Uterus (tissue), 3 donors: ENCODE measurements at regions not wholly inside any gene's neighbourhood (a gene's known extent, or its start where the extent isn't known, plus 50 kb on each side); places are given as distances from the start of the nearest gene placed in this dataset.

Experiments used
- DNase-seq, 2 donors: peaks; one replicate each; pipeline ENCODE4 v3.0.0-alpha.2; 2019 to 2020
- H3K27ac ChIP-seq, 2 donors: fragments of 200-600 bp; sonication (generic); 1 replicate in 1 of 2; 2 replicates in 1 of 2; pipeline ENCODE4 v1.5.1; 2016 to 2018
- H3K27me3 ChIP-seq, 2 donors: fragments of 200-600 bp; sonication (generic); one replicate each; pipeline ENCODE4 v1.5.1; 2018 to 2019; ENCODE audit warnings: control low read depth in 1 of 2
- H3K36me3 ChIP-seq, 2 donors: fragments of 200-600 bp; sonication (generic); one replicate each; pipeline ENCODE4 v1.5.1; 2019; ENCODE audit warnings: control low read depth in 1 of 2
- H3K4me1 ChIP-seq, 2 donors: fragments of 200-600 bp; sonication (generic); one replicate each; pipeline ENCODE4 v1.5.1; 2018 to 2019; ENCODE audit warnings: control low read depth in 1 of 2
- H3K4me3 ChIP-seq, 2 donors: fragments of 200-600 bp; sonication (generic); 1 replicate in 1 of 2; 2 replicates in 1 of 2; pipeline ENCODE4 v1.5.1; 2018 to 2019; ENCODE audit warnings: mild to moderate bottlenecking in 1 of 2
- H3K9me3 ChIP-seq, 2 donors: fragments of 200-600 bp; sonication (generic); one replicate each; pipeline ENCODE4 v1.5.1; 2019; ENCODE audit warnings: control low read depth in 1 of 2
- POLR2A ChIP-seq, 2 donors: fragments of 450-650 bp; IDR thresholded peaks; one replicate each; pipeline ENCODE4 v1.6.1; 2016; ENCODE audit warnings: antibody characterized with exemption in 2 of 2, mild to moderate bottlenecking in 1 of 2, moderate library complexity in 1 of 2
- intact Hi-C: fragments of 100-400 bp; cut with DNase I; formaldehyde crosslinking; loops from one replicate; pipeline ENCODE4 v1.15.1; 2023; ENCODE audit warnings: low total_unique reads
- TF ChIP-seq, protein P1 (sequence below), 4 experiments: fragments of 200-600 bp in 2 of 4; fragments of 450-650 bp in 2 of 4; sonication (generic) in 2 of 4; IDR thresholded peaks; one replicate each; pipeline ENCODE4 v1.5.1; 2016 to 2019; ENCODE audit warnings: antibody characterized with exemption in 4 of 4, mild to moderate bottlenecking in 2 of 4, moderate library complexity in 1 of 4
- donor health status: DM: yes; HTN: yes; CAD: no.

DNA sequence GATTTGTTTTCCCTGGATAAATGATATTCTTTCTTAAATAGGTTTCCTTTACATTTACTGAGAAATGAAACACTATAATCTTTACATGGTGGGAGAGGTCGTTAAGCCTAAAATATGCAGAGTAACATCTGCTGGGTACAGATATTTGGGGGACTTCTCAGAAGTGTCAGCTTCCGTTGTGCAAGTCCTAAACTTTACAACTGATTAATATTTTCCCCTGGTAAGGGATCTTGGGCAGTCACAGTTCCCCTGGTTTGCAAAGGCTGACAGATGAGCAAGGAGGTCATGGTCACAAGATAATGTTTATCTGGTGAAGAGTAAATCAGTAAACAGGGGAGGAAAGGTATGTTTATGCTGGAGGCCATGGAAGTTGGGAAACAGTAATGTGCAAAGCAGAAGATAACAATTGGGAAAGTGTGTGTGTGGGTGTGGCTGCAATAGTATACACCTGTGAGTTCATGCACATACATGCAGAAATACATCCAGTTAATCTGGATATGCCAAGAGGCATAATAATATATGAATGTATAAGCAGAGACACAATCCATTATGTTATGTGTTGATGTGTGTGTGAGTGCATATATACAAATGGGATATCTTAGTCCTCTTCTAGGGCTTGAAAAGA lies 508.2 kb upstream of the FAM241A start:
- Histone ChIP-seq H3K4me1 (no peaks in the 10 kb centered on the region), H3K36me3 (no peaks in the 10 kb centered on the region), H3K4me3 (no peak overlapping the region), H3K27me3 (no peaks in the 10 kb centered on the region), H3K27ac (no peak overlapping the region), H3K9me3 (no peaks in the 10 kb centered on the region)
- TF ChIP-seq, protein P1, sequence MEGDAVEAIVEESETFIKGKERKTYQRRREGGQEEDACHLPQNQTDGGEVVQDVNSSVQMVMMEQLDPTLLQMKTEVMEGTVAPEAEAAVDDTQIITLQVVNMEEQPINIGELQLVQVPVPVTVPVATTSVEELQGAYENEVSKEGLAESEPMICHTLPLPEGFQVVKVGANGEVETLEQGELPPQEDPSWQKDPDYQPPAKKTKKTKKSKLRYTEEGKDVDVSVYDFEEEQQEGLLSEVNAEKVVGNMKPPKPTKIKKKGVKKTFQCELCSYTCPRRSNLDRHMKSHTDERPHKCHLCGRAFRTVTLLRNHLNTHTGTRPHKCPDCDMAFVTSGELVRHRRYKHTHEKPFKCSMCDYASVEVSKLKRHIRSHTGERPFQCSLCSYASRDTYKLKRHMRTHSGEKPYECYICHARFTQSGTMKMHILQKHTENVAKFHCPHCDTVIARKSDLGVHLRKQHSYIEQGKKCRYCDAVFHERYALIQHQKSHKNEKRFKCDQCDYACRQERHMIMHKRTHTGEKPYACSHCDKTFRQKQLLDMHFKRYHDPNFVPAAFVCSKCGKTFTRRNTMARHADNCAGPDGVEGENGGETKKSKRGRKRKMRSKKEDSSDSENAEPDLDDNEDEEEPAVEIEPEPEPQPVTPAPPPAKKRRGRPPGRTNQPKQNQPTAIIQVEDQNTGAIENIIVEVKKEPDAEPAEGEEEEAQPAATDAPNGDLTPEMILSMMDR (IDR thresholded peaks at IDR 0.05): no peak
- no peak for TF ChIP-seq POLR2A (IDR thresholded peaks at IDR 0.05)
- intact Hi-C loops: no loop called here
- DNase-seq: no peak

DNA sequence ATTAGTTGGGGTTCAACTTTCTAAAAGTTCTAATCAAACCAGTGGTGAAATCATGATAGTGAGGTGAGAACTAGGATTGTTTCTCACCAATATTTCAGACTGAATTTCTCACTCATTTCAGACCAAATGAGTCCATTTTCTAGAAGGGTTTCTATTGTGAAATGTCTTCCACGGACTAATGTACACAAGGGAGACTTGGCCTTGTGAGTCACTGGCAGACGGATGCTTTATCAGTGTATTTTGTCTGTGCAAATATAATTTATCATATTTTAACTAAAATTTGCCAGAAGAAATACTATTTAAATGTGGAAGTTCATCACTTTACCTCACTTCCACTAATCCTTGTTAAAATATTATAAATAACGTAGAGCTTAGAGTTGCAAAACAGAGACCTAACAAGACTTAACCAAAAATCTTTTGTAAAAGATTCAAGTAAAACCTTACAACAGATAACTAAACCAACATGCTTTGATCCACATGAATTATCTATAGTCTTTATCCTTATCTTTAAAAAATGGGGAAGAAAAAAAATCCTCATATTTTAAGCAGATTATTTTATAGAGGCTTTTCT lies 506.0 kb upstream of the FAM241A start:
- TF ChIP-seq, protein P1 (IDR thresholded peaks at IDR 0.05): no peak
- no peak for TF ChIP-seq POLR2A (IDR thresholded peaks at IDR 0.05)
- H3K27me3 ChIP-seq: no peaks in the 10 kb centered on the region
- no peaks in the 10 kb centered on the region for H3K36me3 ChIP-seq
- H3K27ac ChIP-seq: no peak overlapping the region
- no peaks in the 10 kb centered on the region for H3K9me3 ChIP-seq
- DNase-seq: no peak
- H3K4me1 ChIP-seq: no peaks in the 10 kb centered on the region
- H3K4me3 ChIP-seq: no peak overlapping the region
- intact Hi-C loops: no loop called here

DNA sequence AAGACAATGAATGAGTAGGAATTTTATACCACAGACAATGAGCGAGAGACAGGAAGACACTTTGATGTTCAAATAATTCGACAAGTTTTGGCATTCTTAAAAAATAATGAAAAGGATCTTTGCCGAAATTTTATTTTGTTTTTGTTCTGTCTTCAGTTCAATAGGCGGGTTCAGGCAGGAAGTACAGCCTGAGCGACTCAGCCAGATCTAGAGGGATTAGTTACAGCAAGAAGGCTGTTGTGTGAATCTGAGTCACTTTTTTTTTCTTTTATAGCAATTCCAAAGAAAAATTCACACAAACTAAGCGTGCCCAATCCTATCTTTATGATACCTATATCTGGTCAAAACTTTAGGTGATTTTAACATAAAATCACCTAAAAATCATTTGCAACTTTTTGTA lies 505.4 kb upstream of the FAM241A start:
- DNase-seq: no peak
- Histone ChIP-seq H3K9me3 (no peaks in the 10 kb centered on the region), H3K27ac (no peak overlapping the region), H3K4me1 (no peaks in the 10 kb centered on the region), H3K27me3 (no peaks in the 10 kb centered on the region), H3K4me3 (no peak overlapping the region), H3K36me3 (no peaks in the 10 kb centered on the region)
- intact Hi-C loops: no loop called here
- TF ChIP-seq, protein P1 (IDR thresholded peaks at IDR 0.05): no peak
- TF ChIP-seq POLR2A (IDR thresholded peaks at IDR 0.05): no peak

DNA sequence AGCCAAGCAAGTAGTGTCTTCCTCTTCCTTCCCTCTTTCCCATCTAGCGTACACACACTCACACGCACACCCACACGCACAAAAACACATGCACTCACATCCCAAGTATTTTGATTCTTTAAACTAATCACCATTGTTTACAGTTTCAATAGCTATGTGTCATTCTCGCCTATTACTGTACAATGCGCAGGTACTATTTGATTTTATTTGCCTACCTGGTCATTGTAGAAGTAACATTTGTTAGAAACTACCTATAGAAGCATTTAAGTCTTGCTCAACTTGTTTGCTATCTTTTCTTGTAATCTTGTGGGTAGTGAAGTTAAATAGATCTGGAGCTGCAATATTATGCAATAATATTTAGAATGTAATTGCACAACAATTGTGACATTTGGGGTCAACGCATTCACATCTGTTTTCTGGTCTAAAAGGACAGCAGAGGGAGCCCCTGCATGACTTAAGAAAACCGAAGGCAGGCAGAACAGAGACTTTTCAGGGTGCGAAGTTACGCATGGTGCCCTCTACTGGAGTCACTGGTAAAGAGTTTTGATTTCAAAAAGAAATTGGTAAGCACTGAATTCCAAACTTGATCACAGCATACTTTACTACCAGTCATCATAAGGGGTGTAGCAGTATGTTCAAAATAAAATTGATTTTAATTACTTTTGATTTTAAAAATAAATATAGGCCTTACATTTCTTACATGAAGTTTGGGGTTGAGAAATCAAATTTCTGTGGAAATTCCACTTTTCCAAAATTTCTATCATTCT lies 503.3 kb upstream of the FAM241A start:
- Histone ChIP-seq H3K9me3 (no peaks in the 10 kb centered on the region), H3K36me3 (no peaks in the 10 kb centered on the region), H3K4me3 (no peak overlapping the region), H3K4me1 (no peaks in the 10 kb centered on the region), H3K27ac (no peak overlapping the region), H3K27me3 (no peaks in the 10 kb centered on the region)
- no peak for TF ChIP-seq POLR2A (IDR thresholded peaks at IDR 0.05)
- TF ChIP-seq, protein P1 (IDR thresholded peaks at IDR 0.05): peak; percentile 75 to 84 (median 80)
- intact Hi-C loops: no loop called here
- peak; percentile 54 to 79 for DNase-seq

DNA sequence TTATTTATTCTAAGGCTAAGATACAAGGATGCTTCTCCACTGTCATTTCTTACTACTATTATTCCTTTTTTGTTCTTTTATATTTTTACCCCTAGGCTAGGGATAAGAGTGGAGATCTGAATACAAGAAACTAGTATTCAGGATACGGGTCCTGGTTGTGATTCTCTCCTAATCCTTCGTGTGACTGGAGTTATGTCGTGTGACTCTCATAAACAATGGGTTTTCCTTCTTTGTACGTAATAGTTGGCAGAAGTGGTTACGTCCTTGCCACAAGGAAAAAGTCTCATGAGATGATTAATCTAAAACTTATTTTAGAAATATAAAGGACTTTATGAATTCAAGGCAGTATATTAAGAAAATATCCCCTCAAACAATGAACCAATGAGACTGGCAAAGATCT lies 497.2 kb upstream of the FAM241A start:
- Histone ChIP-seq H3K9me3 (no peaks in the 10 kb centered on the region), H3K4me3 (no peak overlapping the region), H3K27ac (no peak overlapping the region), H3K36me3 (no peaks in the 10 kb centered on the region), H3K27me3 (no peaks in the 10 kb centered on the region), H3K4me1 (no peaks in the 10 kb centered on the region)
- intact Hi-C loops: no loop called here
- no peak for DNase-seq
- no peak for TF ChIP-seq POLR2A (IDR thresholded peaks at IDR 0.05)
- TF ChIP-seq, protein P1 (IDR thresholded peaks at IDR 0.05): no peak
